SK-N-SH (cell line): ENCODE measurements at regions not wholly inside any gene's neighbourhood (a gene's known extent, or its start where the extent isn't known, plus 50 kb on each side); places are given as distances from the start of the nearest gene placed in this dataset.

ENCODE experiments used
- CTCF ChIA-PET: fragments of 300-600, 350-600 bp; formaldehyde crosslinking; extraction: SDS; loops from one replicate; lab custom pipeline; 2021; lab: Yijun Ruan, JAX
- POLR2A ChIA-PET: fragments of 350-600 bp; sonication (Branson Sonifier 250); formaldehyde crosslinking; extraction: SDS; loops from one replicate; lab custom pipeline; 2020; ENCODE audit warnings: antibody characterized with exemption, inconsistent platforms; lab: Yijun Ruan, JAX
- DNase-seq: peaks from one replicate; pipeline ENCODE4 v3.0.0; 2012
- H2AFZ ChIP-seq: fragments of 200-600 bp; sonication (generic); 2 replicates; pipeline ENCODE4 v1.8.1; 2016; ENCODE audit warnings: antibody characterized with exemption, mild to moderate bottlenecking, low read depth
- H3F3A ChIP-seq: fragments of 200-600 bp; sonication (generic); replicated peaks from 2 replicates; pipeline ENCODE3; 2016; ENCODE audit warnings: antibody characterized with exemption, mild to moderate bottlenecking; ENCODE audit not compliant: insufficient read depth
- H3K27ac ChIP-seq, 2 experiments: fragments of 200-500 bp in 1 of 2; fragments of 200-600 bp in 1 of 2; sonication (Bioruptor generic) in 1 of 2; sonication (generic), shearing (Covaris generic) in 1 of 2; 2 replicates each; pipeline versions ENCODE4 v1.5.1 to v1.6.1; 2014 to 2016; ENCODE audit warnings: low read depth in 2 of 2, inconsistent platforms in 1 of 2, low read length in 1 of 2, mild to moderate bottlenecking in 1 of 2, mixed read lengths in 1 of 2
- H3K27me3 ChIP-seq: fragments of 200-600 bp; sonication (generic), shearing (Covaris generic); 2 replicates; pipeline ENCODE4 v1.6.1; 2016; ENCODE audit warnings: mixed run types; ENCODE audit not compliant: insufficient read depth
- H3K36me3 ChIP-seq, 2 experiments: fragments of 200-500 bp in 1 of 2; fragments of 200-600 bp in 1 of 2; sonication (Bioruptor generic) in 1 of 2; sonication (generic) in 1 of 2; replicated peaks in 1 of 2; 2 replicates each; pipeline versions ENCODE3 to v1.5.1; 2014 to 2016; ENCODE audit warnings: low read length in 1 of 2, mild to moderate bottlenecking in 1 of 2; ENCODE audit not compliant: insufficient read depth in 2 of 2, control insufficient read depth in 1 of 2
- H3K4me1 ChIP-seq, 2 experiments: fragments of 200-500 bp in 1 of 2; fragments of 200-600 bp in 1 of 2; sonication (Bioruptor generic) in 1 of 2; sonication (generic), shearing (Covaris generic) in 1 of 2; 2 replicates each; pipeline versions ENCODE4 v1.5.1 to v1.6.1; 2014 to 2016; ENCODE audit warnings: low read depth in 1 of 2, low read length in 1 of 2, mixed run types in 1 of 2; ENCODE audit not compliant: insufficient read depth in 2 of 2, control insufficient read depth in 1 of 2
- H3K4me2 ChIP-seq: fragments of 200-600 bp; sonication (generic), shearing (Covaris generic); 2 replicates; pipeline ENCODE4 v1.6.1; 2017; ENCODE audit warnings: mixed run types
- H3K4me3 ChIP-seq, 2 experiments: fragments of 200-500 bp in 1 of 2; fragments of 200-600 bp in 1 of 2; sonication (Bioruptor generic) in 1 of 2; sonication (generic), shearing (Covaris generic) in 1 of 2; 2 replicates each; pipeline versions ENCODE4 v1.5.1 to v1.8.1; 2014 to 2016; ENCODE audit warnings: low read depth in 2 of 2, inconsistent platforms in 1 of 2, low read length in 1 of 2, mild to moderate bottlenecking in 1 of 2, mixed read lengths in 1 of 2, moderate library complexity in 1 of 2
- H3K79me2 ChIP-seq: fragments of 200-600 bp; sonication (generic); 2 replicates; pipeline ENCODE4 v1.8.1; 2017; ENCODE audit warnings: mild to moderate bottlenecking; ENCODE audit not compliant: insufficient read depth
- H3K9ac ChIP-seq: fragments of 200-600 bp; sonication (generic); 2 replicates; pipeline ENCODE4 v1.6.1; 2017; ENCODE audit warnings: mixed run types
- H3K9me2 ChIP-seq: fragments of 200-600 bp; sonication (generic); 2 replicates; pipeline ENCODE4 v1.6.1; 2017; ENCODE audit warnings: mixed run types
- H3K9me3 ChIP-seq: fragments of 200-600 bp; sonication (generic); 2 replicates; pipeline ENCODE4 v1.6.1; 2017; ENCODE audit warnings: mixed run types, mild to moderate bottlenecking, moderate library complexity
- H4K20me1 ChIP-seq: fragments of 200-600 bp; sonication (generic); 2 replicates; pipeline ENCODE4 v1.6.1; 2017; ENCODE audit warnings: mild to moderate bottlenecking, mixed run types; ENCODE audit not compliant: insufficient read depth
- CHD2 ChIP-seq: fragments of 150-350 bp; IDR thresholded peaks from 2 replicates; pipeline ENCODE4 v1.6.1; 2018; ENCODE audit warnings: low read length; ENCODE audit not compliant: partially characterized antibody
- ELF1 ChIP-seq: IDR thresholded peaks from 2 replicates; pipeline ENCODE4 v1.4.0; 2012
- EZH2phosphoT487 ChIP-seq: fragments of 200-600 bp; sonication (generic); IDR thresholded peaks from 2 replicates; pipeline ENCODE4 v1.6.1; 2017; ENCODE audit warnings: low read depth, mixed run types, mild to moderate bottlenecking, antibody characterized with exemption, moderate library complexity, borderline replicate concordance
- FOSL2 ChIP-seq: IDR thresholded peaks from 2 replicates; pipeline ENCODE4 v1.4.0; 2012; ENCODE audit warnings: low read depth, mild to moderate bottlenecking, moderate library complexity, borderline replicate concordance
- FOXJ3 ChIP-seq: sonication (generic); formaldehyde crosslinking; IDR thresholded peaks from 2 replicates; pipeline ENCODE4 v1.5.1; 2020; ENCODE audit warnings: mild to moderate bottlenecking, missing genetic modification reagents
- FOXM1 ChIP-seq: IDR thresholded peaks from 2 replicates; pipeline ENCODE4 v1.4.0; 2012; ENCODE audit warnings: low read depth, mild to moderate bottlenecking
- GATA2 ChIP-seq: sonication (generic); formaldehyde crosslinking; IDR thresholded peaks from 2 replicates; pipeline ENCODE4 v1.5.0; 2020; ENCODE audit warnings: mild to moderate bottlenecking, missing genetic modification reagents
- IRF3 ChIP-seq: fragments of 150-350 bp; IDR thresholded peaks from 2 replicates; pipeline ENCODE4 v1.6.1; 2016; ENCODE audit warnings: mild to moderate bottlenecking, low read depth, low read length
- JUND ChIP-seq: IDR thresholded peaks from 2 replicates; pipeline ENCODE4 v1.4.0; 2012
- MAX ChIP-seq: IDR thresholded peaks from 2 replicates; pipeline ENCODE4 v1.4.0; 2012; ENCODE audit warnings: low read depth
- MEF2A ChIP-seq: IDR thresholded peaks from 2 replicates; pipeline ENCODE4 v1.4.0; 2012; ENCODE audit warnings: low read depth, borderline replicate concordance
- MXI1 ChIP-seq: IDR thresholded peaks from 2 replicates; pipeline ENCODE4 v1.6.1; 2012; ENCODE audit warnings: mild to moderate bottlenecking, low read depth, low read length, improper control_type of control experiment
- REST ChIP-seq: IDR thresholded peaks from 2 replicates; pipeline ENCODE4 v1.6.1; 2012; ENCODE audit warnings: mild to moderate bottlenecking, low read depth, low read length, moderate library complexity
- RFX5 ChIP-seq: IDR thresholded peaks from 2 replicates; pipeline ENCODE4 v1.6.1; 2012; ENCODE audit warnings: mild to moderate bottlenecking, improper control_type of control experiment, low read length
- SMC3 ChIP-seq: IDR thresholded peaks from 2 replicates; pipeline ENCODE4 v1.6.1; 2012; ENCODE audit warnings: low read depth, low read length, improper control_type of control experiment
- TCF12 ChIP-seq: IDR thresholded peaks from 2 replicates; pipeline ENCODE4 v1.4.0; 2012
- TEAD4 ChIP-seq: IDR thresholded peaks from 2 replicates; pipeline ENCODE4 v1.4.0; 2012; ENCODE audit warnings: mild to moderate bottlenecking, borderline replicate concordance; ENCODE audit not compliant: insufficient read depth
- USF2 ChIP-seq: fragments of 150-350 bp; IDR thresholded peaks from 2 replicates; pipeline ENCODE4 v1.6.1; 2017; ENCODE audit warnings: antibody characterized with exemption, low read length, low read depth, borderline replicate concordance
- YY1 ChIP-seq: IDR thresholded peaks from 2 replicates; pipeline ENCODE4 v1.4.0; 2012; ENCODE audit warnings: low read depth, mild to moderate bottlenecking
- ZBTB33 ChIP-seq: IDR thresholded peaks from 2 replicates; pipeline ENCODE4 v1.4.0; 2012; ENCODE audit warnings: low read depth, borderline replicate concordance
- WGBS: methylation state at CpG from one replicate; pipeline ENCODE4 v1.1.6; 2017; ENCODE audit warnings: low lambda C conversion rate; 5-methylcytosine and 5-hydroxymethylcytosine counted together

- POLR2A ChIA-PET = no interaction called here
- no peak overlapping the region for H3K4me3 ChIP-seq
- no peaks in the 10 kb centered on the region for H3K9me2 ChIP-seq
- H3K36me3 ChIP-seq = no peaks in the 10 kb centered on the region
- TF ChIP-seq YY1 (no peak), REST (no peak), USF2 (no peak), TCF12 (no peak), FOXM1 (no peak), ZBTB33 (no peak), RFX5 (no peak), MEF2A (no peak), ELF1 (no peak), FOXJ3 (CRISPR knock-in tag) (no peak), CHD2 (no peak), IRF3 (no peak), TEAD4 (no peak), MXI1 (no peak), SMC3 (no peak), FOSL2 (no peak), MAX (no peak), JUND (no peak), EZH2phosphoT487 (no peak), GATA2 (no peak)
- TF ChIP-seq, all 33 proteins: peak for 0
- Histone ChIP-seq H3K27ac (no peak overlapping the region), H2AFZ (no peak overlapping the region), H3K27me3 (no peaks in the 10 kb centered on the region), H3K9me3 (no peaks in the 10 kb centered on the region), H3K79me2 (no peaks in the 10 kb centered on the region), H3K9ac (no peak overlapping the region), H3F3A (no peaks in the 10 kb centered on the region), H4K20me1 (no peaks in the 10 kb centered on the region), H3K4me1 (peaks cover 0 to 3% of the 10 kb centered on the region in 2 experiments; a peak in 1 of 4 replicates), H3K4me2 (no peak overlapping the region)
- DNase-seq = no peak
- CTCF ChIA-PET = no interaction called here
- 65% methylated on average over 1 of the region's 1 CpG for WGBS
Observed at GRCh38 chr18:34965566-34965965, 75.6 kb upstream of the MAPRE2 start.
